Fibroblast of pulmonary artery (primary cell): ENCODE measurements at regions not wholly inside any gene's neighbourhood (a gene's known extent, or its start where the extent isn't known, plus 50 kb on each side); places are given as distances from the start of the nearest gene placed in this dataset.

Experiments
- DNase-seq: peaks from one replicate; pipeline ENCODE4 v3.0.0-alpha.2; 2010; ENCODE audit warnings: low read depth
- H3K4me3 ChIP-seq: replicated peaks from 2 replicates; pipeline ENCODE4 v1.5.1; 2011; ENCODE audit warnings: low read depth, mild to moderate bottlenecking, control low read depth, low read length, moderate library complexity
- TF ChIP-seq, protein P1 (sequence below): IDR thresholded peaks from 2 replicates; pipeline ENCODE4 v1.5.1; 2011; ENCODE audit warnings: mild to moderate bottlenecking, control low read depth, low read length, inconsistent platforms; ENCODE audit errors: missing control alignments

DNA sequence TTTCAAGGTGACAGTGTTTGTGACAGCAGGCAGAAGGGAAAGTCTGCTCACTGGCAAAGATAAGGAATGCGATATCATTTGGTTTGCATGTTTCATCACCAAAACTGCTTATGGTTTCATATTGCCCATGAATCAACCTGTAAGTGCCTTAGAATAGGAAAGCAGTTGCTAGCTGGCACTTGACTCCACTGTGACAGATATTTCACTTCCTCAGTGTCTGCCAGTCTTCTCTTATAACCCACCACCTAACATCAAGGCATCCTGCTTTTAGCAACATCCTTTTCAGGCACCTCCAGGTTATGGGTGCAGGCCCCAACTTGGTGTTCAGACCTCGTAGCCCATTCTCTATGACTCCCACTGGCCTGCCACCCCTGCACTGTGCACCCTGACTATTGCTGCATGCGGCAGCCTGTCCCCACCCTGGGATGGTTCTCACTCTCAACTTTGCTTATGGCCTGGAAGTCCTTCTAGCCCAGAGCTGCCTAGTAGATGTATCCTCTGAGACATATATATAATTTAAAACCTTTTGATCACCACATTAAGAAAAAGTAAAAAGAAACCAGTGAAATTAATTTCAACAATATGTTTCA lies 154.4 kb upstream of the RARB start:
- no peak overlapping the region for H3K4me3 ChIP-seq
- TF ChIP-seq, protein P1, sequence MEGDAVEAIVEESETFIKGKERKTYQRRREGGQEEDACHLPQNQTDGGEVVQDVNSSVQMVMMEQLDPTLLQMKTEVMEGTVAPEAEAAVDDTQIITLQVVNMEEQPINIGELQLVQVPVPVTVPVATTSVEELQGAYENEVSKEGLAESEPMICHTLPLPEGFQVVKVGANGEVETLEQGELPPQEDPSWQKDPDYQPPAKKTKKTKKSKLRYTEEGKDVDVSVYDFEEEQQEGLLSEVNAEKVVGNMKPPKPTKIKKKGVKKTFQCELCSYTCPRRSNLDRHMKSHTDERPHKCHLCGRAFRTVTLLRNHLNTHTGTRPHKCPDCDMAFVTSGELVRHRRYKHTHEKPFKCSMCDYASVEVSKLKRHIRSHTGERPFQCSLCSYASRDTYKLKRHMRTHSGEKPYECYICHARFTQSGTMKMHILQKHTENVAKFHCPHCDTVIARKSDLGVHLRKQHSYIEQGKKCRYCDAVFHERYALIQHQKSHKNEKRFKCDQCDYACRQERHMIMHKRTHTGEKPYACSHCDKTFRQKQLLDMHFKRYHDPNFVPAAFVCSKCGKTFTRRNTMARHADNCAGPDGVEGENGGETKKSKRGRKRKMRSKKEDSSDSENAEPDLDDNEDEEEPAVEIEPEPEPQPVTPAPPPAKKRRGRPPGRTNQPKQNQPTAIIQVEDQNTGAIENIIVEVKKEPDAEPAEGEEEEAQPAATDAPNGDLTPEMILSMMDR: no peak
- no peak for DNase-seq

DNA sequence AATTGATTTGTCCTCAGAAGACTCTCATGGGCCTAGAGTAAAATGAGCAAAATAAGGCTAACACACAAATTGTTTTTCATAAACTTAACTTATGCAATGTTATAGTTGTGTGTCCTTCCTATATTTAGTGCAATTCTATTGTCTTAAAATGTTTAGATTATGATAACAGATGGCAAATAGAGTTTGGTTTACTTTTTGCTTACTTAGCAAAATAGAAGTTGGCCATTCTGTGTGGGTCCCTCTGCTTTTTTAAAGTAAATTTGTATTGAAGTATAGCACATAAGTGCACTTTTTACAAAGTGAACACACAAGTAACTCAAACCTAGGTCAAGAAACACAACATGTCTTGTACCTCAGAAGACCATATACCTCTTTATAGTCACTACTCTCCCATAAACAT lies 150.6 kb upstream of the RARB start:
- TF ChIP-seq, protein P1: no peak
- DNase-seq: no peak
- no peak overlapping the region for H3K4me3 ChIP-seq

DNA sequence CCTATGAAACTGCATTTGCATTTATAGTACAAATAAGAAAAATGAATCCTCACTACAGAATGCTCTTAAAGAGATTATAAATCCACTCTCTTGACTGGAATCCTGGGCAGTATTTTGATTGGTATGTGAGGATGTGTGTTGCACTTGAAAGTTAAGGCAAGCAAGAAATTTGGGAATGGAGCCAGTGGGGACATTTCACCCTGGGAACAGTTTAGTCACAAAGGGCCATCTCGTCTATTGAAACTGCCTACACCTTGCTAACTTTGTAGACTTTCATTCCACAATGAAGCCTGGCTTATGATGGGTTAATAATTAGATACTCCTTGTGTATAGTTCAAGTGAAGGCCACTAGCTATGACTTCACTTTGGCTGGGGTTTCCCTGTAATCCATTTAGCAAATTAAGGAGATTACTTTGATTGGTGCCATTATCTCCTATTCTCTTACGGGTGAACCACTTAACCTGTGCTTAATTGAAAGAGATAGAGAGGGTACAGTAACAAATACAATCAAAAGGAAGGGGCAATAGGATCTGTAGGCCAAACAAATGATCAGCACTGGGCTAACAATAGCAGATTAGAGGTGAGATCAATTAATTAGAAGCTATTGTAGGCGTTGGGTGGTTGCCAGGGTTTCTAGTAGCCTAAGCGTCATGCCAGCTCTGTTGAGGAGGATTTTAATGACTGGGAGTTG lies 146.9 kb upstream of the RARB start:
- DNase-seq: no peak
- no peak overlapping the region for H3K4me3 ChIP-seq
- TF ChIP-seq, protein P1: no peak

DNA sequence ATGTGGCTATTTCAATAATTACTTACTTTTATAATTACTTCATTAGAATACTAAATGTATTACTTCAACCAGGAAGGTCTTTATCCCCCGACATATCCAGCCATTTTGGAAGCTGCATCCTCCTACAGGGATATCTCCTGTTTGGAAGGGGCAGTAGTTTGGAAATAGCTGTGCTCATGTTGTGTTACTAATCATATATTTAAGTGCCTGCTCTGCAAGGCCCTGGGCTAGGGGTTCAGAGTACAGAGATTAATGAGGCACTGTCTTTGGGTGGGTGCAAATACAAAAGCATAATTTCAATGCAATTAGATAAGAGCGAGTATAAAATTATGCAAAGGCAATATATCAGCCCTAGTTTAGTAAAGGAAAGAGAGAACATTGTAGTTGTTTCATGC lies 146.3 kb upstream of the RARB start:
- TF ChIP-seq, protein P1: no peak
- no peak overlapping the region for H3K4me3 ChIP-seq
- DNase-seq: no peak

DNA sequence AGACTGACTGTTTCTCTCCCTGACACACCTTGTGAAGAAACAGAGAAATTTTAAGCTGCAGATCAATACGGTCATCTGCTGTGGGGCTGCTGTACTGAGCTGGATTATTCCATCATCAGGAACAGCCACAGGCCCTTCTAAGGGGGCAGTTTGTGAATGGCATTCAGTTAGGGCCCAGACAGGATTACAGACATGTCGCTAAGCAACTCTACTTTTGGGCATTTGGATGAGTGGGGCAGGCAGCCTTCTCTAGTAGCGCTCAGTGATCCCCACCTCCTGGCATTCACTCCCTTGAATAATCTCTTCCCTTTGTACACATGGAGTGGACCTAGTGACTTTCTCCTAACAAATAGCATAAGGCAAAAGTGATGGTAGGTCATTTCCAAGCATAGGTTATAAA lies 144.4 kb upstream of the RARB start:
- no peak for DNase-seq
- TF ChIP-seq, protein P1: no peak
- no peak overlapping the region for H3K4me3 ChIP-seq

DNA sequence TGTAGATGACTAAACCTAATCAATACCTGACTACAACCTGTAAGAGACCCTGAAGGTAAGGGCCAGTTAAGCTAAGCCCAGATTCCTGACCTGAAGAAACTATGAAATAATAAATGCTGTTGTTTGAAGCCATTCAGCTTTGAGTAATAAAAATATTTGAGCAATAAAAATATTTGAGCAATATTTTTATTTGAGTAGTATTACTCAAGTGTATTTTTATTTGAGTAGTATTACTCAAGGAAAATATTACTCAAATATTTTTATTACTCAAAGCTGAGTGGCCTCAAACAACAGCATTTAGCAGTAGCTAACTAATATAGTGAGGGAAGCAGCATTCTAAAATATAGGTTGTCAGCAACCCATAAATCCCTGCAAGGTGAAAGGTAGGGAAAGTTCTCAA lies 143.8 kb upstream of the RARB start:
- H3K4me3 ChIP-seq: no peak overlapping the region
- DNase-seq: no peak
- TF ChIP-seq, protein P1: no peak

DNA sequence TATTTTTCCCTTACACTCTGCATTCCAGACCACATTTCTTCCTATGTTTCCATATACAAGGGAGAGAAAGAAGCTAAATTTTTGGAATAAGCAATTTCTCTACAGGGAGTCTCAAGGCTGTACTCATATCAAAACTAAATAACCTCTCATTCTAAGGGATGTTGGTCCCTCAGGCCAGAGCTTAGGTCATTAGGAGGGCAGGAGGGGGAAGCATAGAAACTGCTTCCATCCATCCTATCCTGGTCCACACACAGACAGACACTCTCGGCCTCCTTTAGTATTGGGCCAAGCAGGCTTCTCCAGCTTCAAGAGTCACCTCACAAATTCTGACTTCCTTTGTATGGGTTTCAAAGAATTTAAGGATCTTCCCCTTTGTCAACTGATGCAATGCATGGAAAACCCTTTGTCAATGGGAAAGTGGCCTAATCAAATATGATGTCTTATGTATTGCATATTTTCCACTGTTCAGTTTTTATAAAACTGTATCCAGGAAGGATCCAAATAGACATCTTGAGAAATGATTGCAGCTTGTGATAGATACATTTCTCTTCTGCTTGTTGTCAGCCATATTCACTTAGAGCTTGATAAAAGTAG lies 140.7 kb upstream of the RARB start:
- DNase-seq: no peak
- TF ChIP-seq, protein P1: no peak
- no peak overlapping the region for H3K4me3 ChIP-seq
